ENCODE measurements at regions not wholly inside any gene's neighbourhood (a gene's known extent, or its start where the extent isn't known, plus 50 kb on each side); places are given as distances from the start of the nearest gene placed in this dataset.

GRCh38 chr6:14723535-14724086 lies 522.3 kb upstream of the JARID2 start:
- ChIA-PET CTCF (interaction anchor here (1.6 kb wide), 1 partner anchor 13 kb away, joined by 4 read pairs; no protein-coding TSS in a partner anchor), POLR2A (interaction anchor here (0.7 kb wide), 1 partner anchor 11 kb away, joined by 3 read pairs; no protein-coding TSS in a partner anchor)
- no peaks in the 10 kb centered on the region for H3K79me2 ChIP-seq (ENCODE audit: insufficient read depth)
- no peak overlapping the region for H3K4me3 ChIP-seq (ENCODE audit: low read depth in 2 of 2, low read length in 1 of 2)
- DNase-seq: no peak
- no peak overlapping the region for H3K4me2 ChIP-seq
- H3K27ac ChIP-seq (ENCODE audit: low read depth in 2 of 2, low read length in 1 of 2): no peak overlapping the region
- no peaks in the 10 kb centered on the region for H4K20me1 ChIP-seq (ENCODE audit: insufficient read depth)
- H3K9ac ChIP-seq: no peak overlapping the region
- H3K4me1 ChIP-seq (ENCODE audit: control insufficient read depth in 1 of 2, insufficient read depth in 2 of 2, low read depth in 1 of 2, low read length in 1 of 2): no peaks in the 10 kb centered on the region
- 24% methylated on average over 2 of the region's 2 CpGs for whole genome bisulfite sequencing (ENCODE audit: low lambda C conversion rate)
- H3K27me3 ChIP-seq (ENCODE audit: insufficient read depth): no peaks in the 10 kb centered on the region
- no peaks in the 10 kb centered on the region for H3K36me3 ChIP-seq (replicated peaks in 1 of 2; ENCODE audit: control insufficient read depth in 1 of 2, insufficient read depth in 2 of 2, low read length in 1 of 2)
- TF ChIP-seq POLR2AphosphoS5 (IDR thresholded peaks at IDR 0.05; ENCODE audit: low read depth, low read length) (no peak), FOXM1 (IDR thresholded peaks at IDR 0.05; ENCODE audit: low read depth) (no peak), IRF3 (IDR thresholded peaks at IDR 0.05; ENCODE audit: low read depth, low read length) (no peak), GATA2 (CRISPR knock-in tag; IDR thresholded peaks at IDR 0.05) (no peak), MXI1 (IDR thresholded peaks at IDR 0.05; ENCODE audit: low read depth, low read length) (no peak), NRF1 (IDR thresholded peaks at IDR 0.05; ENCODE audit: low read depth, low read length) (no peak), SMC3 (IDR thresholded peaks at IDR 0.05; ENCODE audit: low read depth, low read length) (no peak), RXRA (IDR thresholded peaks at IDR 0.05; ENCODE audit: borderline replicate concordance, low read depth) (no peak), USF1 (IDR thresholded peaks at IDR 0.05; ENCODE audit: borderline replicate concordance, low read depth) (no peak), SIN3A (IDR thresholded peaks at IDR 0.05; ENCODE audit: borderline replicate concordance, low read depth, low read length) (no peak), JUND (IDR thresholded peaks at IDR 0.05) (no peak), RAD21 (IDR thresholded peaks at IDR 0.05; ENCODE audit: low read length) (no peak), YY1 (IDR thresholded peaks at IDR 0.05; ENCODE audit: low read depth) (no peak), RFX5 (IDR thresholded peaks at IDR 0.05; ENCODE audit: low read length) (no peak), TEAD4 (IDR thresholded peaks at IDR 0.05; ENCODE audit: borderline replicate concordance, insufficient read depth) (no peak), ELF1 (IDR thresholded peaks at IDR 0.05) (no peak), MEF2A (IDR thresholded peaks at IDR 0.05; ENCODE audit: borderline replicate concordance, low read depth) (no peak)
- H3K9me2 ChIP-seq: no peaks in the 10 kb centered on the region
- no peak overlapping the region for H2AFZ ChIP-seq (ENCODE audit: low read depth)
- H3K9me3 ChIP-seq: no peaks in the 10 kb centered on the region
- H3F3A ChIP-seq (replicated peaks; ENCODE audit: insufficient read depth): no peaks in the 10 kb centered on the region

- H3K79me2 ChIP-seq (ENCODE audit: insufficient read depth): no peaks in the 10 kb centered on the region
- H3F3A ChIP-seq (replicated peaks; ENCODE audit: insufficient read depth): no peaks in the 10 kb centered on the region
- H3K9me3 ChIP-seq: no peaks in the 10 kb centered on the region
- WGBS (ENCODE audit: low lambda C conversion rate): 27% methylated on average over 1 of the region's 1 CpG
- no peak for DNase-seq
- H3K9ac ChIP-seq: no peak overlapping the region
- ChIA-PET POLR2A (no interaction called here), CTCF (no interaction called here)
- no peak overlapping the region for H3K27ac ChIP-seq (ENCODE audit: low read depth in 2 of 2, low read length in 1 of 2)
- H3K4me1 ChIP-seq (ENCODE audit: control insufficient read depth in 1 of 2, insufficient read depth in 2 of 2, low read depth in 1 of 2, low read length in 1 of 2): no peaks in the 10 kb centered on the region
- no peaks in the 10 kb centered on the region for H3K9me2 ChIP-seq
- H3K4me3 ChIP-seq (ENCODE audit: low read depth in 2 of 2, low read length in 1 of 2): no peak overlapping the region
- no peaks in the 10 kb centered on the region for H3K36me3 ChIP-seq (replicated peaks in 1 of 2; ENCODE audit: control insufficient read depth in 1 of 2, insufficient read depth in 2 of 2, low read length in 1 of 2)
- no peaks in the 10 kb centered on the region for H3K27me3 ChIP-seq (ENCODE audit: insufficient read depth)
- no peak overlapping the region for H3K4me2 ChIP-seq
- TF ChIP-seq RFX5 (IDR thresholded peaks at IDR 0.05; ENCODE audit: low read length) (no peak), SMC3 (IDR thresholded peaks at IDR 0.05; ENCODE audit: low read depth, low read length) (no peak), JUND (IDR thresholded peaks at IDR 0.05) (no peak), EZH2phosphoT487 (IDR thresholded peaks at IDR 0.05; ENCODE audit: borderline replicate concordance, low read depth) (no peak), EP300 (IDR thresholded peaks at IDR 0.05; ENCODE audit: borderline replicate concordance in 1 of 2, low read depth in 1 of 2, low read length in 1 of 2) (no peak), FOXJ3 (CRISPR knock-in tag; IDR thresholded peaks at IDR 0.05) (no peak), TAF1 (IDR thresholded peaks at IDR 0.05; ENCODE audit: borderline replicate concordance, low read depth, low read length) (no peak), NFIC (IDR thresholded peaks at IDR 0.05; ENCODE audit: borderline replicate concordance) (no peak), CHD2 (IDR thresholded peaks at IDR 0.05; ENCODE audit: low read length, partially characterized antibody) (no peak)
- H4K20me1 ChIP-seq (ENCODE audit: insufficient read depth): no peaks in the 10 kb centered on the region
- no peak overlapping the region for H2AFZ ChIP-seq (ENCODE audit: low read depth)
Observed at GRCh38 chr6:14724549-14724948, 521.3 kb upstream of the JARID2 start.

Data from SK-N-SH (cell line).